WERI-Rb-1 (cell line): ENCODE measurements at regions not wholly inside any gene's neighbourhood (a gene's known extent, or its start where the extent isn't known, plus 50 kb on each side); places are given as distances from the start of the nearest gene placed in this dataset.
"Not testable (repeated sequence)": the region's sequence is repeated elsewhere in the genome, so short reads cannot be mapped to it uniquely, and the experiment has no call there.

ENCODE experiments used
- DNase-seq: peaks from one replicate; pipeline ENCODE4 v3.0.0-alpha.2; 2020
- H3K27ac ChIP-seq: fragments of 250-450 bp; sonication (Bioruptor Pico); 2 replicates; pipeline ENCODE4 v1.5.1; 2020; ENCODE audit warnings: mild to moderate bottlenecking, moderate library complexity
- H3K27me3 ChIP-seq: fragments of 250-450 bp; sonication (Bioruptor Pico); 2 replicates; pipeline ENCODE4 v1.5.1; 2021; ENCODE audit warnings: mild to moderate bottlenecking, low read depth, moderate library complexity; ENCODE audit not compliant: insufficient read depth, severe bottlenecking
- H3K36me3 ChIP-seq: fragments of 250-450 bp; sonication (Bioruptor Pico); 2 replicates; pipeline ENCODE4 v1.5.1; 2020; ENCODE audit warnings: mild to moderate bottlenecking, moderate library complexity
- H3K4me3 ChIP-seq: 2 replicates; pipeline ENCODE4 v1.5.1; 2011; ENCODE audit warnings: low read depth, mild to moderate bottlenecking, control low read depth, low read length
- H3K9me3 ChIP-seq: fragments of 250-450 bp; sonication (Bioruptor Pico); 2 replicates; pipeline ENCODE4 v1.5.1; 2021; ENCODE audit warnings: mild to moderate bottlenecking, moderate library complexity; ENCODE audit not compliant: severe bottlenecking
- CTCF ChIP-seq: IDR thresholded peaks from 2 replicates; pipeline ENCODE4 v1.5.1; 2011; ENCODE audit warnings: low read depth, mild to moderate bottlenecking, control low read depth, inconsistent platforms, low read length

GRCh38 chr14:23896609-23897153 is 56.9 kb upstream of the DHRS4 start:
- Histone ChIP-seq H3K36me3 (no peaks in the 10 kb centered on the region), H3K27me3 (no peaks in the 10 kb centered on the region), H3K27ac (no peak overlapping the region), H3K9me3 (peaks cover 13% of the 10 kb centered on the region), H3K4me3 (no peak overlapping the region)
- no peak for TF ChIP-seq CTCF
- DNase-seq, result no peak

GRCh38 chr14:23897291-23897690 is 56.3 kb upstream of the DHRS4 start:
- not testable (repeated sequence) for H3K36me3 ChIP-seq, DNase-seq, H3K4me3 ChIP-seq, H3K27me3 ChIP-seq
- H3K9me3 ChIP-seq, result peaks cover 13% of the 10 kb centered on the region
- H3K27ac ChIP-seq, result peak overlapping the region; percentile 45

GRCh38 chr14:23898359-23898758 is 55.2 kb upstream of the DHRS4 start:
- not testable (repeated sequence) for H3K4me3 ChIP-seq, H3K36me3 ChIP-seq, DNase-seq, H3K27me3 ChIP-seq, H3K27ac ChIP-seq
- peaks cover 13% of the 10 kb centered on the region for H3K9me3 ChIP-seq

- Histone ChIP-seq H3K27ac (no peak overlapping the region), H3K36me3 (no peaks in the 10 kb centered on the region)
- TF ChIP-seq CTCF, result no peak
These were observed 53.8 kb upstream of the DHRS4 start for GRCh38 chr14:23899788-23900187.

GRCh38 chr14:23903442-23903841 is 50.1 kb upstream of the DHRS4 start:
- no peak for DNase-seq
- TF ChIP-seq CTCF, result no peak
- H3K27me3 ChIP-seq, result no peaks in the 10 kb centered on the region
- H3K9me3 ChIP-seq, result peaks cover 13% of the 10 kb centered on the region
- H3K4me3 ChIP-seq, result no peak overlapping the region
- no peaks in the 10 kb centered on the region for H3K36me3 ChIP-seq
- peak overlapping the region; percentile 61 for H3K27ac ChIP-seq

More at GRCh38 chr14:23899788-23900187, 53.8 kb upstream of the DHRS4 start:
- DNase-seq, result no peak
- H3K4me3 ChIP-seq, result no peak overlapping the region
- H3K9me3 ChIP-seq, result peaks cover 13% of the 10 kb centered on the region
- no peaks in the 10 kb centered on the region for H3K27me3 ChIP-seq
